ENCODE measurements at regions not wholly inside any gene's neighbourhood (a gene's known extent, or its start where the extent isn't known, plus 50 kb on each side); places are given as distances from the start of the nearest gene placed in this dataset.
"Not testable (repeated sequence)": the region's sequence is repeated elsewhere in the genome, so short reads cannot be mapped to it uniquely, and the experiment has no call there.

DNA sequence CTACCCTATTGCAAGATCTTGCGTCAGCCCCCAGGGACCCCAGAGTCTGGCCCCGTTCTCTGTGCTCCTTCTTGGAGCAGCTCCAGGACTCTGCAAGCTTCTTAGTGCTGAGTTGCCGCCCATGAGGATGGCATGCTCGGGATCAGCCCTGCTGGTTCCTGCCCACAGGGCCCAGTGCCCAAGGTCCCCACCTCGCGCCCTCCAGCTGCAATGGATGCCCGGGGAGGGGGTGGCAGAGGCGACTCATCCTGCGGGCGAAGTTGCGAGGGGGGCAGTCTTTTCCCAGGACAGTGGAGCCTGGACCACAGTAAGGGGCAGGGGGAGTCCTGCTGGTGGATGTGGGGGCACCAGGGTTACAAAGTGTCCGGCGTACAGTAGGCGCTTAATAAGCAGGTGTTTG is 261.9 kb downstream of the BCL2 start:
- Mint-ChIP-seq H3K27me3 (ENCODE audit: insufficient read depth, unreplicated experiment) (no peaks in the 10 kb centered on the region), H3K9me3 (ENCODE audit: unreplicated experiment) (no peaks in the 10 kb centered on the region), H3K4me1 (ENCODE audit: low read depth, unreplicated experiment) (peaks cover 2% of the 10 kb centered on the region), H3K36me3 (ENCODE audit: insufficient read depth, unreplicated experiment) (no peaks in the 10 kb centered on the region), H3K27ac (ENCODE audit: unreplicated experiment) (no peak overlapping the region), H3K4me3 (ENCODE audit: unreplicated experiment) (no peak overlapping the region)
- no TSS peak for BruUV-seq (replicated peaks)
- ChIA-PET POLR2A (no interaction called here), CTCF (no interaction called here)
- TF ChIP-seq, protein P1, sequence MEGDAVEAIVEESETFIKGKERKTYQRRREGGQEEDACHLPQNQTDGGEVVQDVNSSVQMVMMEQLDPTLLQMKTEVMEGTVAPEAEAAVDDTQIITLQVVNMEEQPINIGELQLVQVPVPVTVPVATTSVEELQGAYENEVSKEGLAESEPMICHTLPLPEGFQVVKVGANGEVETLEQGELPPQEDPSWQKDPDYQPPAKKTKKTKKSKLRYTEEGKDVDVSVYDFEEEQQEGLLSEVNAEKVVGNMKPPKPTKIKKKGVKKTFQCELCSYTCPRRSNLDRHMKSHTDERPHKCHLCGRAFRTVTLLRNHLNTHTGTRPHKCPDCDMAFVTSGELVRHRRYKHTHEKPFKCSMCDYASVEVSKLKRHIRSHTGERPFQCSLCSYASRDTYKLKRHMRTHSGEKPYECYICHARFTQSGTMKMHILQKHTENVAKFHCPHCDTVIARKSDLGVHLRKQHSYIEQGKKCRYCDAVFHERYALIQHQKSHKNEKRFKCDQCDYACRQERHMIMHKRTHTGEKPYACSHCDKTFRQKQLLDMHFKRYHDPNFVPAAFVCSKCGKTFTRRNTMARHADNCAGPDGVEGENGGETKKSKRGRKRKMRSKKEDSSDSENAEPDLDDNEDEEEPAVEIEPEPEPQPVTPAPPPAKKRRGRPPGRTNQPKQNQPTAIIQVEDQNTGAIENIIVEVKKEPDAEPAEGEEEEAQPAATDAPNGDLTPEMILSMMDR (IDR thresholded peaks at IDR 0.05; ENCODE audit: insufficient read depth in 1 of 2, low read depth in 1 of 2, low read length in 1 of 2, severe bottlenecking in 1 of 2, unreplicated experiment in 1 of 2): no peak
- Histone ChIP-seq H3K36me3 (ENCODE audit: control insufficient read depth, insufficient read depth, low read length) (no peaks in the 10 kb centered on the region), H3K4me3 (ENCODE audit: low read depth, low read length) (no peak overlapping the region), H3K4me1 (no peaks in the 10 kb centered on the region), H3K9me3 (no peaks in the 10 kb centered on the region), H3K27me3 (replicated peaks; ENCODE audit: control insufficient read depth, insufficient read depth, low read length) (no peaks in the 10 kb centered on the region)
- no peak for DNase-seq
- intact Hi-C loops (cut with micrococcal nuclease; ENCODE audit: unreplicated experiment): no loop called here

DNA sequence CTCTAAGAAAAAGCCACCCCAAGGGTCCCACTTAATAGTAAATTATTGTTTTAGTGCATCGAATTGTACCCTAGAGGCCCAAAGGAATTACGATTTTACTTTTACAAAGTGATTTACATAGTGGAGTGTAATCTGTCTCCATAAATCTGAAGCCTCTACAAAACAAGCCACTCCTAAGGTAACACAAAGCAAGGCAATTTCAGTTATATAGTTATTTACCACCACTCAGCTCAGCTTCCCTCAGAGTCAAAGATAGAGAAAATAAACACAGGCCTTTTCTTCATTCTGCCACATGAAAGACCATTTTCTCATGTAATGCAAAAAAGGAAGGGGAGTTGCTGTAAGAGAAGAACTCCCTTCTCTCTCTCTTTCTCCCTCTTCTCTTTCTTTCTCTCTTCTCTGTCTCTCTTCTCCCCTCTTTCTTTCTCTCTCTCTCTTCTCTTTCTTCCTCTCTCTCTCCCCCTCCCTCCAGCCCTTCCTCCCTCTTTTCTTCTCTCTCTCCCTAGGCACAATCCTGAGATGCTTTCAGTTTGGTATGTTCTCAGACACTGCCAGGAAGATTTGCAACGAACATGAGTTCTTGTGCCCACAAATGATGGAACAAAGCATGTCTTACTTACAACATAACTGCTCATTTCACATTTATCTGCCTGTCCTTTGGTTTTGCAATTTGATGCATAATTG is 264.5 kb downstream of the BCL2 start:
- H3K36me3 Mint-ChIP-seq (ENCODE audit: insufficient read depth, unreplicated experiment): no peaks in the 10 kb centered on the region
- Histone ChIP-seq H3K9me3 (no peaks in the 10 kb centered on the region), H3K36me3 (ENCODE audit: control insufficient read depth, insufficient read depth, low read length) (no peaks in the 10 kb centered on the region), H3K4me1 (no peaks in the 10 kb centered on the region), H3K4me3 (ENCODE audit: low read depth, low read length) (no peak overlapping the region), H3K27me3 (replicated peaks; ENCODE audit: control insufficient read depth, insufficient read depth, low read length) (no peaks in the 10 kb centered on the region)
- CTCF ChIA-PET: no interaction called here
- POLR2A ChIA-PET: no interaction called here
- DNase-seq: no peak
- no peaks in the 10 kb centered on the region for H3K27me3 Mint-ChIP-seq (ENCODE audit: insufficient read depth, unreplicated experiment)
- H3K4me1 Mint-ChIP-seq (ENCODE audit: low read depth, unreplicated experiment): no peaks in the 10 kb centered on the region
- no peak overlapping the region for H3K27ac Mint-ChIP-seq (ENCODE audit: unreplicated experiment)
- TF ChIP-seq, protein P1 (IDR thresholded peaks at IDR 0.05; ENCODE audit: insufficient read depth in 1 of 2, low read depth in 1 of 2, low read length in 1 of 2, severe bottlenecking in 1 of 2, unreplicated experiment in 1 of 2): no peak
- no TSS peak for BruUV-seq (replicated peaks)
- H3K4me3 Mint-ChIP-seq (ENCODE audit: unreplicated experiment): no peak overlapping the region
- intact Hi-C loops (cut with micrococcal nuclease; ENCODE audit: unreplicated experiment): no loop called here
- no peaks in the 10 kb centered on the region for H3K9me3 Mint-ChIP-seq (ENCODE audit: unreplicated experiment)

DNA sequence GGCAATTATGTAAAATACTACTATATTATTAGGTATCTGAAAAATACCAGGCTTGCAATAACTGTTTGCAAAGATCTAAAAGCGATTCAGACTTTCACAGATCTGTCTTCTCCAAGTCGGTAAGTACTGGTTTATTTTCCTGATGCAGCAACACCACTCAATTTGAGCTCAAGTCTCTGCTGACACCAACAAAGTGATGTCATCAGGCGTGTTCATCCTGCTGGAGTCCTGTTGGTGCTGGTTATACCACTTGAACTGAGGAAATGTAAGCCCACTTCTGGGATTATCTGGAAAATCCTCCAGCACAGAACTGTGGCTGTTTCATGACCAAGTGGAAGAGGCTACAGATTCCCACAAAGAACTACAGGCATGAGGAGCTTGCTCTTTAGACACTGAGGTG is 267.6 kb downstream of the BCL2 start:
- no TSS peak for BruUV-seq (replicated peaks)
- CTCF ChIA-PET: no interaction called here
- Histone ChIP-seq H3K4me3 (ENCODE audit: low read depth, low read length) (no peak overlapping the region), H3K36me3 (ENCODE audit: control insufficient read depth, insufficient read depth, low read length) (no peaks in the 10 kb centered on the region), H3K4me1 (no peaks in the 10 kb centered on the region), H3K9me3 (no peaks in the 10 kb centered on the region), H3K27me3 (replicated peaks; ENCODE audit: control insufficient read depth, insufficient read depth, low read length) (no peaks in the 10 kb centered on the region)
- H3K27me3 Mint-ChIP-seq (ENCODE audit: insufficient read depth, unreplicated experiment): no peaks in the 10 kb centered on the region
- POLR2A ChIA-PET: interaction anchor here (0.5 kb wide), 1 partner anchor 237 kb away, joined by 3 read pairs; no protein-coding TSS in a partner anchor
- no peak for DNase-seq
- intact Hi-C loops (cut with micrococcal nuclease; ENCODE audit: unreplicated experiment): no loop called here
- TF ChIP-seq, protein P1 (IDR thresholded peaks at IDR 0.05; ENCODE audit: insufficient read depth in 1 of 2, low read depth in 1 of 2, low read length in 1 of 2, severe bottlenecking in 1 of 2, unreplicated experiment in 1 of 2): no peak
- H3K4me3 Mint-ChIP-seq (ENCODE audit: unreplicated experiment): no peak overlapping the region
- H3K4me1 Mint-ChIP-seq (ENCODE audit: low read depth, unreplicated experiment): no peaks in the 10 kb centered on the region
- H3K36me3 Mint-ChIP-seq (ENCODE audit: insufficient read depth, unreplicated experiment): no peaks in the 10 kb centered on the region
- no peak overlapping the region for H3K27ac Mint-ChIP-seq (ENCODE audit: unreplicated experiment)
- H3K9me3 Mint-ChIP-seq (ENCODE audit: unreplicated experiment): no peaks in the 10 kb centered on the region

DNA sequence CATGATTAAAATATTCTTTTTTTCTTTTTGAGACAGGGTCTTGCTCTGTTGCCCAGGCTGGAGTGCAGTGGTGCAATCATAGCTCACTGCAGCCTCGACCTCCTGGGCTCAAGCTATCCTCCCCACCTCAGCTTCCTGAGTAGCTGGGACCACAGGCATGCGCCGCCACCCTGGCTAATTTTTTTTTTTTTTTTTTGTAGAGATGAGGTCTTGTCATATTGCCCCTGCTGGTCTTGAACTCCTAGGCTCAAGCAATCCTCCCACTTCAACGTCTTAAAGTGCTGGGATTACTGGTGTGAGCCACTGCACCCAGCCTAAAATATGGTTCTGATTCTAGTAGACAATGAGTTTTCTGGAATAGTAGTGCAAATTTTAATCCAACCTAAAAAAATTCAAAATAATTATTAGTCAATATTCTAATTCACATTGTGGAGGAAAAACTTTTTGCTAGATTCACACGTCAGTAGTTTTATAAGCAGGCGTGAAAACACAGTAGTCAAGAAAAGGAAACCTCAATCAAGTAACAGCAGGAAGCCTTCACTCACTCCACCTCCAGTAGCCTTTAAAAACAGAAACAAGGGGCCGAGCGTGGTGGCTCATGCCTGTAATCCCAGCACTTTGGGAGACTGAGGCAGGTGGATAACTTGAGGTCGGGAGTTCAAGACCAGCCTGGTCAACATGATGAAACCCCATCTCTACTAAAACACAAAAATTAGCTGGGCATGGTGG is 268.7 kb downstream of the BCL2 start:
- BruUV-seq (replicated peaks); H3K27me3 ChIP-seq (replicated peaks; ENCODE audit: control insufficient read depth, insufficient read depth, low read length); H3K4me3 ChIP-seq (ENCODE audit: low read depth, low read length); H3K27ac Mint-ChIP-seq (ENCODE audit: unreplicated experiment); CTCF ChIA-PET; H3K36me3 ChIP-seq (ENCODE audit: control insufficient read depth, insufficient read depth, low read length); H3K36me3 Mint-ChIP-seq (ENCODE audit: insufficient read depth, unreplicated experiment); H3K4me1 Mint-ChIP-seq (ENCODE audit: low read depth, unreplicated experiment); H3K9me3 ChIP-seq; intact Hi-C loops (cut with micrococcal nuclease; ENCODE audit: unreplicated experiment); H3K4me1 ChIP-seq; H3K4me3 Mint-ChIP-seq (ENCODE audit: unreplicated experiment); DNase-seq; H3K27me3 Mint-ChIP-seq (ENCODE audit: insufficient read depth, unreplicated experiment); POLR2A ChIA-PET; H3K9me3 Mint-ChIP-seq (ENCODE audit: unreplicated experiment): not testable (repeated sequence)
